B cell (primary cell): ENCODE measurements at regions not wholly inside any gene's neighbourhood (a gene's known extent, or its start where the extent isn't known, plus 50 kb on each side); places are given as distances from the start of the nearest gene placed in this dataset.

Source experiments
- ATAC-seq: fragments of 200-7000 bp; cut with Tn5 transposase; one replicate; pipeline ENCODE4 v1.10.0; 2021; ENCODE audit warnings: low read depth, mild to moderate bottlenecking, moderate number of reproducible peaks, moderate library complexity
- CTCF ChIA-PET: fragments of 350-600 bp; sonication (Branson Sonifier 250); formaldehyde crosslinking; loops from one replicate; lab custom pipeline; 2021; ENCODE audit warnings: antibody characterized with exemption, inconsistent platforms; lab: Charles Lee
- POLR2A ChIA-PET: fragments of 350-600 bp; sonication (Branson Sonifier 250); formaldehyde crosslinking; loops from one replicate; lab custom pipeline; 2021; ENCODE audit warnings: antibody characterized with exemption; lab: Charles Lee
- DNase-seq: peaks from one replicate; pipeline ENCODE4 v3.0.0; 2013
- H2AFZ ChIP-seq: 2 replicates; pipeline ENCODE4 v1.6.1; 2012; ENCODE audit warnings: mild to moderate bottlenecking, low read depth, low read length; ENCODE audit not compliant: insufficient read depth, poor library complexity, severe bottlenecking
- H3K27ac ChIP-seq, 2 donors: 1 replicate in 1 of 2; 2 replicates in 1 of 2; pipeline ENCODE4 v1.5.1; 2012 to 2013; ENCODE audit warnings: low read length in 2 of 2, mild to moderate bottlenecking in 2 of 2, moderate library complexity in 1 of 2
- H3K27me3 ChIP-seq, 4 experiments: fragments of 200-600 bp in 1 of 4; sonication (generic) in 1 of 4; replicated peaks in 1 of 4; 1 replicate in 2 of 4; 2 replicates in 2 of 4; pipeline versions ENCODE4 v1.6.1 to v1.7.0; 2013 to 2016; ENCODE audit warnings: low read length in 3 of 4, mild to moderate bottlenecking in 2 of 4, mixed read lengths in 1 of 4, moderate library complexity in 1 of 4; ENCODE audit not compliant: insufficient read depth in 4 of 4, control insufficient read depth in 3 of 4; ENCODE audit errors: control extremely low read depth in 1 of 4
- H3K36me3 ChIP-seq, 2 experiments: replicated peaks in 1 of 2; 1 replicate in 1 of 2; 2 replicates in 1 of 2; pipeline versions ENCODE4 v1.6.1 to v1.7.1; 2013; ENCODE audit warnings: low read length in 1 of 2; ENCODE audit not compliant: insufficient read depth in 2 of 2, control insufficient read depth in 1 of 2; ENCODE audit errors: control extremely low read depth in 1 of 2, extremely low read depth in 1 of 2
- H3K4me1 ChIP-seq, 2 donors: fragments of 200-600 bp in 1 of 2; sonication (generic) in 1 of 2; 1 replicate in 1 of 2; 2 replicates in 1 of 2; pipeline versions ENCODE4 v1.5.1 to v1.6.1; 2013 to 2017; ENCODE audit warnings: low read length in 2 of 2; ENCODE audit not compliant: control insufficient read depth in 2 of 2, insufficient read depth in 2 of 2
- H3K4me2 ChIP-seq: replicated peaks from 2 replicates; pipeline ENCODE3; 2012; ENCODE audit warnings: mild to moderate bottlenecking, low read depth, low read length; ENCODE audit not compliant: poor library complexity, severe bottlenecking
- H3K4me3 ChIP-seq, 5 experiments: fragments of 200-600 bp in 1 of 5; sonication (generic) in 1 of 5; 1 replicate in 3 of 5; 2 replicates in 2 of 5; pipeline versions ENCODE4 v1.5.1 to v1.7.0; 2011 to 2016; ENCODE audit warnings: low read length in 4 of 5, mild to moderate bottlenecking in 4 of 5, low read depth in 2 of 5, control low read depth in 1 of 5, moderate library complexity in 1 of 5; ENCODE audit not compliant: insufficient read depth in 1 of 5; ENCODE audit errors: control extremely low read depth in 1 of 5, extremely low read depth in 1 of 5
- H3K79me2 ChIP-seq: fragments of 200-600 bp; sonication (generic); one replicate; pipeline ENCODE4 v1.6.0; 2016; ENCODE audit warnings: low read length; ENCODE audit not compliant: control insufficient read depth, insufficient read depth
- H3K9ac ChIP-seq: fragments of 200-600 bp; sonication (generic); 2 replicates; pipeline ENCODE4 v1.6.1; 2017; ENCODE audit warnings: mild to moderate bottlenecking, low read length, moderate library complexity
- H3K9me3 ChIP-seq, 3 donors: one replicate each; pipeline versions ENCODE4 v1.6.1 to v1.7.1; 2013; ENCODE audit warnings: low read length in 2 of 3; ENCODE audit not compliant: control insufficient read depth in 2 of 3, insufficient read depth in 1 of 3; ENCODE audit errors: control extremely low read depth in 1 of 3
- H4K20me1 ChIP-seq: 2 replicates; pipeline ENCODE4 v1.6.0; 2012; ENCODE audit warnings: mild to moderate bottlenecking, low read length; ENCODE audit not compliant: insufficient read depth, control insufficient read depth, poor library complexity, severe bottlenecking
- H3K27ac Mint-ChIP-seq: one replicate; pipeline ENCODE4 v1.8.0; 2021; ENCODE audit warnings: mixed read lengths
- H3K27me3 Mint-ChIP-seq: one replicate; pipeline ENCODE4 v1.8.0; 2021; ENCODE audit warnings: mixed read lengths
- H3K4me1 Mint-ChIP-seq: one replicate; pipeline ENCODE4 v1.8.0; 2021; ENCODE audit warnings: mixed read lengths
- H3K4me3 Mint-ChIP-seq: one replicate; pipeline ENCODE4 v1.8.0; 2021; ENCODE audit warnings: mixed read lengths
- H3K9me3 Mint-ChIP-seq: one replicate; pipeline ENCODE4 v1.8.0; 2022; ENCODE audit warnings: mixed read lengths; ENCODE audit not compliant: insufficient read depth
- CTCF ChIP-seq: fragments of 200-600 bp; IDR thresholded peaks from one replicate; pipeline ENCODE4 v1.8.0; 2022; ENCODE audit warnings: antibody characterized with exemption, mild to moderate bottlenecking
- EZH2 ChIP-seq: IDR thresholded peaks from 2 replicates; pipeline ENCODE4 v1.6.1; 2012; ENCODE audit warnings: borderline replicate concordance, low read depth, mild to moderate bottlenecking, moderate library complexity, low read length; ENCODE audit not compliant: insufficient read depth, poor library complexity, severe bottlenecking
- WGBS: methylation state at CpG from one replicate; pipeline ENCODE4 v1.1.5; 2013; ENCODE audit warnings: missing lambda C conversion rate; ENCODE audit not compliant: insufficient coverage; 5-methylcytosine and 5-hydroxymethylcytosine counted together
- intact Hi-C: fragments of 100-400 bp; cut with micrococcal nuclease; formaldehyde crosslinking; loops from one replicate; pipeline ENCODE4 v1.10.0; 2022

- peak overlapping the region; percentile 33 for H3K4me2 ChIP-seq
- H2AFZ ChIP-seq = peak overlapping the region; percentile 31
- H3K4me1 Mint-ChIP-seq = peaks cover 4% of the 10 kb centered on the region
- H4K20me1 ChIP-seq = no peaks in the 10 kb centered on the region
- H3K9me3 Mint-ChIP-seq = no peaks in the 10 kb centered on the region
- H3K4me3 Mint-ChIP-seq = no peak overlapping the region
- H3K27me3 Mint-ChIP-seq = peaks cover 9% of the 10 kb centered on the region
- DNase-seq (peak; percentile 66), ATAC-seq (peak; percentile 56)
- H3K4me1 ChIP-seq = peaks cover 6 to 8% of the 10 kb centered on the region in 2 donors
- no peak overlapping the region for H3K27ac Mint-ChIP-seq
- H3K36me3 ChIP-seq = no peaks in the 10 kb centered on the region
- no peak overlapping the region for H3K4me3 ChIP-seq
- WGBS = 57% methylated on average over 1 of the region's 9 CpGs
- no peak overlapping the region for H3K27ac ChIP-seq
- H3K9me3 ChIP-seq = no peaks in the 10 kb centered on the region
- H3K9ac ChIP-seq = no peak overlapping the region
- ChIA-PET CTCF (interaction anchor here (0.6 to 12.6 kb wide), 42 partner anchors 9 to 1004 kb away, joined by 3 to 270 read pairs (median 4); partner anchors contain the start of gene LRRC1), POLR2A (no interaction called here)
- peaks cover 0 to 4% (median 0%) of the 10 kb centered on the region in 4 experiments for H3K27me3 ChIP-seq
- intact Hi-C loops = loop anchor here (1.0 to 5.0 kb wide), 6 partner anchors 9 to 624 kb away; partner anchors contain the start of gene GCLC
- TF ChIP-seq CTCF (peak; percentile 98), EZH2 (no peak)
- no peaks in the 10 kb centered on the region for H3K79me2 ChIP-seq
These were observed 63.1 kb upstream of the KLHL31 start for GRCh38 chr6:53728570-53729194.

GRCh38 chr6:53727748-53728147 is 62.2 kb upstream of the KLHL31 start:
- ATAC-seq = no peak
- WGBS = 100% methylated on average over 2 of the region's 5 CpGs

More at GRCh38 chr6:53727748-53728147, 62.2 kb upstream of the KLHL31 start:
- ChIA-PET CTCF (interaction anchor here (0.8 to 12.6 kb wide), 35 partner anchors 9 to 1003 kb away, joined by 3 to 270 read pairs (median 4); partner anchors contain the start of gene LRRC1), POLR2A (no interaction called here)
- no peaks in the 10 kb centered on the region for H3K9me3 ChIP-seq
- peaks cover 4% of the 10 kb centered on the region for H3K4me1 Mint-ChIP-seq
- H3K79me2 ChIP-seq = no peaks in the 10 kb centered on the region
- H2AFZ ChIP-seq = no peak overlapping the region
- no peaks in the 10 kb centered on the region for H4K20me1 ChIP-seq
- no peaks in the 10 kb centered on the region for H3K9me3 Mint-ChIP-seq
- H3K27ac Mint-ChIP-seq = no peak overlapping the region
- H3K4me3 Mint-ChIP-seq = no peak overlapping the region
- TF ChIP-seq EZH2 = no peak
- TF ChIP-seq CTCF = no peak
- H3K4me1 ChIP-seq = peaks cover 6 to 8% of the 10 kb centered on the region in 2 donors
- no peaks in the 10 kb centered on the region for H3K36me3 ChIP-seq
- no peak overlapping the region for H3K4me2 ChIP-seq
- H3K27me3 Mint-ChIP-seq = peaks cover 13% of the 10 kb centered on the region
- intact Hi-C loops = loop anchor here (1.0 to 5.0 kb wide), 7 partner anchors 8 to 845 kb away; partner anchors contain the start of gene GCLC
- H3K27me3 ChIP-seq = peaks cover 0 to 4% (median 0%) of the 10 kb centered on the region in 4 experiments
- no peak overlapping the region for H3K9ac ChIP-seq
- H3K4me3 ChIP-seq = no peak overlapping the region
- DNase-seq = no peak
- no peak overlapping the region for H3K27ac ChIP-seq
